A673 (cell line): ENCODE measurements at regions not wholly inside any gene's neighbourhood (a gene's known extent, or its start where the extent isn't known, plus 50 kb on each side); places are given as distances from the start of the nearest gene placed in this dataset.

Experiments used
- CTCF ChIP-seq: fragments of 300-800, 200-600 bp; sonication (generic); conservative IDR thresholded peaks from 2 replicates; pipeline ENCODE4 v1.5.1; 2017; ENCODE audit warnings: low read depth, mild to moderate bottlenecking, antibody characterized with exemption, low read length, moderate library complexity, mixed read lengths
- EZH2 ChIP-seq: fragments of 200-600 bp; sonication (generic); IDR thresholded peaks from 2 replicates; pipeline ENCODE4 v1.6.1; 2017; ENCODE audit warnings: borderline replicate concordance, low read depth, mild to moderate bottlenecking, mixed read lengths, antibody characterized with exemption, low read length; ENCODE audit not compliant: poor library complexity, severe bottlenecking

GRCh38 chr16:62390214-62390613 is 354.0 kb upstream of the CDH8 start:
- TF ChIP-seq CTCF = no peak
- no peak for TF ChIP-seq EZH2
